OCI-LY7 (cell line): ENCODE measurements at regions not wholly inside any gene's neighbourhood (a gene's known extent, or its start where the extent isn't known, plus 50 kb on each side); places are given as distances from the start of the nearest gene placed in this dataset.
A peak's percentile ranks its signal among the peaks of the same experiment; 100 is the strongest.

Experiments used
- BruUV-seq: library from RNA; stranded (reverse); fragments of 400-500 nt; replicated peaks from 2 replicates; lab custom pipeline; 2021; lab: Mats Ljungman, UMichigan
- CTCF ChIA-PET: fragments of 300-600 bp; sonication (Branson Sonifier 250); formaldehyde crosslinking; loops from one replicate; lab custom pipeline; 2022; ENCODE audit warnings: antibody characterized with exemption; ENCODE audit not compliant: unreplicated experiment; lab: Charles Lee
- POLR2A ChIA-PET: fragments of 300-600 bp; sonication (Branson Sonifier 250); formaldehyde crosslinking; loops from one replicate; lab custom pipeline; 2022; ENCODE audit warnings: antibody characterized with exemption; lab: Charles Lee
- DNase-seq: peaks from one replicate; pipeline ENCODE4 v3.0.0-alpha.2; 2015; ENCODE audit warnings: low spot score
- H2AFZ ChIP-seq: fragments of 200-600 bp; sonication (generic), shearing (Covaris generic); 2 replicates; pipeline ENCODE4 v1.6.1; 2014; ENCODE audit warnings: mild to moderate bottlenecking, antibody characterized with exemption, low read length, moderate library complexity
- H3K27ac ChIP-seq: fragments of 200-600 bp; sonication (generic); 2 replicates; pipeline ENCODE4 v1.5.1; 2014; ENCODE audit warnings: mixed run types, low read depth, mild to moderate bottlenecking, moderate library complexity, low read length, inconsistent platforms; ENCODE audit not compliant: poor library complexity, severe bottlenecking
- H3K36me3 ChIP-seq: fragments of 200-600 bp; sonication (generic); 2 replicates; pipeline ENCODE4 v1.6.1; 2014; ENCODE audit warnings: mild to moderate bottlenecking, antibody characterized with exemption, low read length, moderate library complexity, mixed read lengths; ENCODE audit not compliant: insufficient read depth
- H3K4me1 ChIP-seq: fragments of 200-600 bp; sonication (generic); 2 replicates; pipeline ENCODE4 v1.5.1; 2014; ENCODE audit warnings: mild to moderate bottlenecking, low read length; ENCODE audit not compliant: insufficient read depth, poor library complexity, severe bottlenecking
- H3K4me2 ChIP-seq: fragments of 200-600 bp; sonication (generic); 2 replicates; pipeline ENCODE4 v1.6.1; 2014; ENCODE audit warnings: mild to moderate bottlenecking, low read length
- H3K4me3 ChIP-seq: fragments of 200-600 bp; sonication (generic); 2 replicates; pipeline ENCODE4 v1.5.1; 2014; ENCODE audit warnings: mild to moderate bottlenecking, low read depth, low read length; ENCODE audit not compliant: poor library complexity, severe bottlenecking
- H3K79me2 ChIP-seq: fragments of 200-600 bp; sonication (generic); 2 replicates; pipeline ENCODE4 v1.6.1; 2016; ENCODE audit warnings: low read depth, mild to moderate bottlenecking, low read length, moderate library complexity, mixed read lengths; ENCODE audit not compliant: insufficient read depth
- H3K9me2 ChIP-seq: fragments of 200-600 bp; sonication (generic); 2 replicates; pipeline ENCODE4 v1.6.1; 2016; ENCODE audit warnings: mild to moderate bottlenecking, low read length, mixed read lengths; ENCODE audit not compliant: insufficient read depth
- H3K9me3 ChIP-seq: fragments of 200-600 bp; sonication (generic); 2 replicates; pipeline ENCODE4 v1.6.1; 2014; ENCODE audit warnings: mild to moderate bottlenecking, mixed run types, low read length, mixed read lengths
- H4K20me1 ChIP-seq: fragments of 200-600 bp; sonication (generic); 2 replicates; pipeline ENCODE4 v1.6.1; 2014; ENCODE audit warnings: mild to moderate bottlenecking, antibody characterized with exemption, low read length, moderate library complexity, mixed read lengths; ENCODE audit not compliant: insufficient read depth
- CTCF ChIP-seq: fragments of 200-600 bp; sonication (generic); conservative IDR thresholded peaks from 2 replicates; pipeline ENCODE4 v1.5.1; 2014; ENCODE audit warnings: mild to moderate bottlenecking, antibody characterized with exemption, low read length, moderate library complexity, mixed read lengths
- EZH2phosphoT487 ChIP-seq: fragments of 200-600 bp; sonication (generic); IDR thresholded peaks from 2 replicates; pipeline ENCODE4 v1.6.1; 2018; ENCODE audit warnings: low read depth, borderline replicate concordance, mild to moderate bottlenecking, mixed run types, antibody characterized with exemption, low read length, moderate library complexity, mixed read lengths
- intact Hi-C: fragments of 100-400 bp; cut with micrococcal nuclease; formaldehyde crosslinking; loops from one replicate; pipeline ENCODE4 v1.10.0; 2022; ENCODE audit not compliant: unreplicated experiment

- intact Hi-C loops: no loop called here
- no peak overlapping the region for H2AFZ ChIP-seq
- H3K36me3 ChIP-seq: no peaks in the 10 kb centered on the region
- H3K4me3 ChIP-seq: no peak overlapping the region
- no peak for DNase-seq
- H3K9me2 ChIP-seq: no peaks in the 10 kb centered on the region
- no peak overlapping the region for H3K27ac ChIP-seq
- no peaks in the 10 kb centered on the region for H4K20me1 ChIP-seq
- no peaks in the 10 kb centered on the region for H3K4me1 ChIP-seq
- H3K79me2 ChIP-seq: no peaks in the 10 kb centered on the region
- BruUV-seq: no TSS peak
- ChIA-PET POLR2A (interaction anchor here (1.1 kb wide), 1 partner anchor 193 kb away, joined by 4 read pairs; no protein-coding TSS in a partner anchor), CTCF (interaction anchor here (1.3 kb wide), 1 partner anchor 197 kb away, joined by 3 read pairs; the partner anchor contains the start of gene MGAT5B)
- TF ChIP-seq EZH2phosphoT487 (no peak), CTCF (no peak)
- H3K4me2 ChIP-seq: no peak overlapping the region
- no peaks in the 10 kb centered on the region for H3K9me3 ChIP-seq
Observed at GRCh38 chr17:77064598-77064997, 76.2 kb upstream of the SEC14L1 start.

- TF ChIP-seq CTCF (no peak), EZH2phosphoT487 (no peak)
- Histone ChIP-seq H3K4me2 (no peak overlapping the region), H3K4me3 (no peak overlapping the region), H3K79me2 (no peaks in the 10 kb centered on the region), H2AFZ (0 out of 2 replicates have a peak overlapping the region, but pooled peaks have one; percentile 23), H3K9me2 (no peaks in the 10 kb centered on the region), H3K9me3 (no peaks in the 10 kb centered on the region), H3K4me1 (no peaks in the 10 kb centered on the region), H4K20me1 (no peaks in the 10 kb centered on the region), H3K27ac (no peak overlapping the region), H3K36me3 (no peaks in the 10 kb centered on the region)
- intact Hi-C loops: loop anchor here (1.0 to 5.0 kb wide), 5 partner anchors 55 to 339 kb away; partner anchors contain the start of genes JMJD6, METTL23 and MGAT5B
- DNase-seq: no peak
- POLR2A ChIA-PET: interaction anchor here (0.6 to 1.2 kb wide), 2 partner anchors 68 to 82 kb away, joined by 3 read pairs; no protein-coding TSS in a partner anchor
- CTCF ChIA-PET: interaction anchor here (0.6 kb wide), 1 partner anchor 10 kb away, joined by 3 read pairs; no protein-coding TSS in a partner anchor
- no TSS peak for BruUV-seq
Observed at GRCh38 chr17:77066165-77066564, 74.6 kb upstream of the SEC14L1 start.
